ENCODE measurements at regions not wholly inside any gene's neighbourhood (a gene's known extent, or its start where the extent isn't known, plus 50 kb on each side); places are given as distances from the start of the nearest gene placed in this dataset.

GRCh38 chr3:8286086-8286485, 215.5 kb upstream of the LMCD1 start:
- Histone ChIP-seq H3K36me3 (ENCODE audit: control insufficient read depth in 2 of 2, insufficient read depth in 2 of 2, low read length in 1 of 2) (no peaks in the 10 kb centered on the region), H3K9ac (ENCODE audit: control insufficient read depth, insufficient read depth, low read length) (no peak overlapping the region), H3K9me3 (replicated peaks; ENCODE audit: control insufficient read depth, insufficient read depth, low read length) (no peaks in the 10 kb centered on the region), H3K79me2 (ENCODE audit: control insufficient read depth, insufficient read depth, low read length) (no peaks in the 10 kb centered on the region), H3K4me3 (no peak overlapping the region), H3K4me1 (ENCODE audit: control insufficient read depth, insufficient read depth, low read length) (no peaks in the 10 kb centered on the region), H3K27ac (ENCODE audit: control insufficient read depth, insufficient read depth) (no peak overlapping the region), H4K20me1 (ENCODE audit: control insufficient read depth, insufficient read depth) (no peaks in the 10 kb centered on the region), H3K4me2 (ENCODE audit: control insufficient read depth, insufficient read depth) (no peak overlapping the region), H3K27me3 (replicated peaks in 1 of 2; ENCODE audit: control insufficient read depth in 2 of 2, insufficient read depth in 2 of 2, low read length in 1 of 2) (no peaks in the 10 kb centered on the region), H2AFZ (ENCODE audit: control insufficient read depth, low read depth, low read length) (no peak overlapping the region)
- ChIA-PET RAD21 (ENCODE audit: unreplicated experiment) (no interaction called here), CTCF (interaction anchor here (1.4 kb wide), 1 partner anchor 131 kb away, joined by 3 read pairs; no protein-coding TSS in a partner anchor), POLR2A (no interaction called here), SMC1A (ENCODE audit: uncharacterized antibody, unreplicated experiment) (interaction anchor here (1.0 kb wide), 1 partner anchor 9 kb away, joined by 3 read pairs; no protein-coding TSS in a partner anchor)
- no peak for ATAC-seq
- no TSS peak for BruUV-seq (replicated peaks)
- no peak for FAIRE-seq
- no peak for TF ChIP-seq TCF12 (IDR thresholded peaks at IDR 0.05; ENCODE audit: low read depth, low read length)
- TF ChIP-seq EP300 (IDR thresholded peaks at IDR 0.05; ENCODE audit: borderline replicate concordance in 1 of 2, control insufficient read depth in 1 of 2, low read depth in 2 of 2, low read length in 2 of 2) = no peak
- TF ChIP-seq EED (IDR thresholded peaks at IDR 0.05; ENCODE audit: low read depth) = no peak
- no peak for TF ChIP-seq IKZF1 (conservative IDR thresholded peaks at IDR 0.05)
- TF ChIP-seq ZNF217 (IDR thresholded peaks at IDR 0.05) = no peak
- no peak for TF ChIP-seq JUNB (IDR thresholded peaks at IDR 0.05)
- TF ChIP-seq ZBED1 (IDR thresholded peaks at IDR 0.05; ENCODE audit: borderline replicate concordance) = no peak
- no peak for TF ChIP-seq GABPA (IDR thresholded peaks at IDR 0.05; ENCODE audit: low read depth)
- TF ChIP-seq SUPT20H (IDR thresholded peaks at IDR 0.05; ENCODE audit: borderline replicate concordance, control insufficient read depth, low read depth, low read length) = no peak
- no peak for TF ChIP-seq MTA2 (IDR thresholded peaks at IDR 0.05; ENCODE audit: low read depth)
- no peak for TF ChIP-seq ELK1 (IDR thresholded peaks at IDR 0.05; ENCODE audit: low read depth, low read length)
- TF ChIP-seq SIN3A (IDR thresholded peaks at IDR 0.05; ENCODE audit: low read depth, low read length) = no peak
- no peak for TF ChIP-seq LARP7 (IDR thresholded peaks at IDR 0.05)
- TF ChIP-seq ASH2L (IDR thresholded peaks at IDR 0.05; ENCODE audit: borderline replicate concordance, low read depth) = no peak
- TF ChIP-seq RCOR1 (conservative IDR thresholded peaks at IDR 0.05; ENCODE audit: low read depth, low read length) = no peak
- no peak for TF ChIP-seq SREBF1 (IDR thresholded peaks at IDR 0.05; ENCODE audit: low read length)
- TF ChIP-seq, protein P1, sequence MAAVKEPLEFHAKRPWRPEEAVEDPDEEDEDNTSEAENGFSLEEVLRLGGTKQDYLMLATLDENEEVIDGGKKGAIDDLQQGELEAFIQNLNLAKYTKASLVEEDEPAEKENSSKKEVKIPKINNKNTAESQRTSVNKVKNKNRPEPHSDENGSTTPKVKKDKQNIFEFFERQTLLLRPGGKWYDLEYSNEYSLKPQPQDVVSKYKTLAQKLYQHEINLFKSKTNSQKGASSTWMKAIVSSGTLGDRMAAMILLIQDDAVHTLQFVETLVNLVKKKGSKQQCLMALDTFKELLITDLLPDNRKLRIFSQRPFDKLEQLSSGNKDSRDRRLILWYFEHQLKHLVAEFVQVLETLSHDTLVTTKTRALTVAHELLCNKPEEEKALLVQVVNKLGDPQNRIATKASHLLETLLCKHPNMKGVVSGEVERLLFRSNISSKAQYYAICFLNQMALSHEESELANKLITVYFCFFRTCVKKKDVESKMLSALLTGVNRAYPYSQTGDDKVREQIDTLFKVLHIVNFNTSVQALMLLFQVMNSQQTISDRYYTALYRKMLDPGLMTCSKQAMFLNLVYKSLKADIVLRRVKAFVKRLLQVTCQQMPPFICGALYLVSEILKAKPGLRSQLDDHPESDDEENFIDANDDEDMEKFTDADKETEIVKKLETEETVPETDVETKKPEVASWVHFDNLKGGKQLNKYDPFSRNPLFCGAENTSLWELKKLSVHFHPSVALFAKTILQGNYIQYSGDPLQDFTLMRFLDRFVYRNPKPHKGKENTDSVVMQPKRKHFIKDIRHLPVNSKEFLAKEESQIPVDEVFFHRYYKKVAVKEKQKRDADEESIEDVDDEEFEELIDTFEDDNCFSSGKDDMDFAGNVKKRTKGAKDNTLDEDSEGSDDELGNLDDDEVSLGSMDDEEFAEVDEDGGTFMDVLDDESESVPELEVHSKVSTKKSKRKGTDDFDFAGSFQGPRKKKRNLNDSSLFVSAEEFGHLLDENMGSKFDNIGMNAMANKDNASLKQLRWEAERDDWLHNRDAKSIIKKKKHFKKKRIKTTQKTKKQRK (IDR thresholded peaks at IDR 0.05; ENCODE audit: low read depth, low read length) = no peak
- no peak for TF ChIP-seq POLR2AphosphoS2 (IDR thresholded peaks at IDR 0.05; ENCODE audit: low read depth, low read length)
- TF ChIP-seq NFIC (IDR thresholded peaks at IDR 0.05; ENCODE audit: low read depth, low read length) = no peak
- in situ Hi-C loops (cut with MboI) = no loop called here
- no peak for DNase-seq (ENCODE audit: low read depth, low spot score)
- intact Hi-C loops (cut with micrococcal nuclease; ENCODE audit: unreplicated experiment) = no loop called here
- 23% methylated on average over 5 of the region's 5 CpGs for WGBS (ENCODE audit: insufficient coverage, insufficient replicate concordance, low lambda C conversion rate, missing lambda C conversion rate)
